SH-SY5Y (cell line): ENCODE measurements at regions not wholly inside any gene's neighbourhood (a gene's known extent, or its start where the extent isn't known, plus 50 kb on each side); places are given as distances from the start of the nearest gene placed in this dataset.

Source experiments
- GATA2 ChIP-seq: IDR thresholded peaks from 2 replicates; pipeline ENCODE4 v1.6.1; 2011; ENCODE audit warnings: mild to moderate bottlenecking, low read depth, low read length
- GATA3 ChIP-seq: IDR thresholded peaks from 2 replicates; pipeline ENCODE4 v1.6.1; 2011; ENCODE audit warnings: low read depth, mild to moderate bottlenecking, low read length, moderate library complexity

DNA sequence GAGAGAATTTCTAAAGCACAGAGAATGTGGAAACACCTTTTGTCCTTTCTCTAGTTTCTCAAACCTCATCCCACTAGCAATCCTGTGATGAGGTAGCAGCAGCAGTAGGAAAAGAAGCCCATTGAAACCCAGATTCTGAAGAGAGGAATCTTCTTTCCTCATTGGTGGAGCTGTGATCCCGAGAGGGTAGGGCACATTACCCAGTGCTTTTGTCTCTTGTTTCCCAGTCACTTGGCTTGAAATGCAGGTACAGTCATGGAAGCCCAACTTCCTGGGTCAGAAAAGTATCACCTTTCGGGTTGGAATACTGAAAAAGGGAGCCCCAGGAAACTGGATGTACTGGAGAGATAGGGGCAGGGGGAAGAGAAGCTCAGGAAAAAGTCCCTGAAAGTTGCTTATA, 417.4 kb downstream of the TBC1D32 start:
- TF ChIP-seq GATA2, result no peak
- TF ChIP-seq GATA3, result no peak
